HEK293T (cell line): ENCODE measurements at regions not wholly inside any gene's neighbourhood (a gene's known extent, or its start where the extent isn't known, plus 50 kb on each side); places are given as distances from the start of the nearest gene placed in this dataset.

Experiments used
- CTCF ChIA-PET: fragments of 350-600 bp; formaldehyde crosslinking; extraction: SDS; loops from one replicate; lab custom pipeline; 2021; ENCODE audit warnings: antibody characterized with exemption, inconsistent platforms; lab: Yijun Ruan, JAX
- POLR2A ChIA-PET: fragments of 350-600 bp; formaldehyde crosslinking; extraction: SDS; loops from one replicate; lab custom pipeline; 2020; ENCODE audit warnings: antibody characterized with exemption, inconsistent platforms; lab: Yijun Ruan, JAX
- DNase-seq: peaks from one replicate; pipeline ENCODE4 v3.0.0; 2012; ENCODE audit warnings: mixed read lengths; ENCODE audit errors: extremely low spot score
- ARNT ChIP-seq: fragments of 450-650 bp; IDR thresholded peaks from 2 replicates; pipeline ENCODE4 v1.6.1; 2017; ENCODE audit warnings: mild to moderate bottlenecking
- BHLHE40 ChIP-seq: fragments of 450-650 bp; IDR thresholded peaks from 2 replicates; pipeline ENCODE4 v1.6.1; 2016; ENCODE audit warnings: mild to moderate bottlenecking, moderate library complexity, borderline replicate concordance
- CTBP1 ChIP-seq: fragments of 450-650 bp; IDR thresholded peaks from 2 replicates; pipeline ENCODE4 v1.6.1; 2016; ENCODE audit warnings: borderline replicate concordance
- ELF4 ChIP-seq: fragments of 450-650 bp; IDR thresholded peaks from 2 replicates; pipeline ENCODE4 v1.6.1; 2017; ENCODE audit warnings: antibody characterized with exemption
- FOXA1 ChIP-seq: fragments of 450-650 bp; IDR thresholded peaks from 2 replicates; pipeline ENCODE4 v1.6.1; 2016; ENCODE audit warnings: mild to moderate bottlenecking
- FOXK2 ChIP-seq: fragments of 450-650 bp; IDR thresholded peaks from 2 replicates; pipeline ENCODE4 v1.6.1; 2016; ENCODE audit warnings: mild to moderate bottlenecking
- FOXM1 ChIP-seq: fragments of 450-650 bp; IDR thresholded peaks from 2 replicates; pipeline ENCODE4 v1.6.1; 2017; ENCODE audit warnings: mild to moderate bottlenecking, borderline replicate concordance
- HDGF ChIP-seq: fragments of 450-650 bp; IDR thresholded peaks from 2 replicates; pipeline ENCODE4 v1.6.1; 2017; ENCODE audit warnings: antibody characterized with exemption, borderline replicate concordance
- L3MBTL2 ChIP-seq: fragments of 450-650 bp; conservative IDR thresholded peaks from 2 replicates; pipeline ENCODE4 v1.6.1; 2016; ENCODE audit warnings: mild to moderate bottlenecking
- LEF1 ChIP-seq: fragments of 450-650 bp; IDR thresholded peaks from 2 replicates; pipeline ENCODE4 v1.6.1; 2017; ENCODE audit warnings: mild to moderate bottlenecking, borderline replicate concordance
- NFRKB ChIP-seq: fragments of 450-650 bp; IDR thresholded peaks from 2 replicates; pipeline ENCODE4 v1.6.1; 2016; ENCODE audit warnings: mild to moderate bottlenecking, moderate library complexity
- PKNOX1 ChIP-seq: fragments of 450-650 bp; IDR thresholded peaks from 2 replicates; pipeline ENCODE4 v1.6.1; 2016
- SP1 ChIP-seq: fragments of 450-650 bp; IDR thresholded peaks from 2 replicates; pipeline ENCODE4 v1.6.1; 2017
- SUZ12 ChIP-seq: fragments of 450-650 bp; IDR thresholded peaks from 2 replicates; pipeline ENCODE4 v1.6.1; 2016; ENCODE audit warnings: mild to moderate bottlenecking
- TARDBP ChIP-seq: fragments of 450-650 bp; IDR thresholded peaks from 2 replicates; pipeline ENCODE4 v1.6.1; 2016
- ZNF384 ChIP-seq: fragments of 450-650 bp; IDR thresholded peaks from 2 replicates; pipeline ENCODE4 v1.6.1; 2016

GRCh38 chr10:124200011-124200410 is 106.6 kb upstream of the CHST15 start:
- CTCF ChIA-PET = interaction anchor here (0.6 to 1.0 kb wide), 3 partner anchors 9 to 206 kb away, joined by 3 to 5 read pairs (median 4); no protein-coding TSS in a partner anchor
- no peak for DNase-seq
- POLR2A ChIA-PET = no interaction called here
- TF ChIP-seq CTBP1 (no peak), FOXM1 (no peak), ZNF384 (no peak), L3MBTL2 (no peak), TARDBP (no peak), FOXK2 (no peak), HDGF (no peak), BHLHE40 (no peak), FOXA1 (no peak), ARNT (no peak)

GRCh38 chr10:124198871-124199270 is 105.5 kb upstream of the CHST15 start:
- TF ChIP-seq PKNOX1 (no peak), TARDBP (no peak), LEF1 (no peak), L3MBTL2 (no peak), FOXM1 (no peak), SP1 (no peak), NFRKB (no peak), CTBP1 (no peak), FOXA1 (no peak), ELF4 (no peak), SUZ12 (no peak), HDGF (no peak), FOXK2 (no peak)
- CTCF ChIA-PET = no interaction called here
- POLR2A ChIA-PET = no interaction called here
- DNase-seq = no peak

- ChIA-PET POLR2A (no interaction called here), CTCF (no interaction called here)
- TF ChIP-seq PKNOX1 = no peak
- DNase-seq = no peak
Observed at GRCh38 chr10:124198125-124198501, 104.7 kb upstream of the CHST15 start.

- ChIA-PET POLR2A (no interaction called here), CTCF (no interaction called here)
- TF ChIP-seq SP1 (no peak), FOXA1 (no peak), TARDBP (no peak)
Observed at GRCh38 chr10:124197371-124198124, 104.2 kb upstream of the CHST15 start.

GRCh38 chr10:124196659-124197058 is 103.3 kb upstream of the CHST15 start:
- ChIA-PET CTCF (no interaction called here), POLR2A (no interaction called here)
- no peak for DNase-seq
- TF ChIP-seq BHLHE40 (no peak), ARNT (no peak), NFRKB (no peak), FOXM1 (no peak), FOXA1 (no peak), ZNF384 (no peak), SUZ12 (no peak), L3MBTL2 (no peak), HDGF (no peak), PKNOX1 (no peak), CTBP1 (no peak), TARDBP (no peak), SP1 (no peak), FOXK2 (no peak), ELF4 (no peak), LEF1 (no peak)

More at GRCh38 chr10:124197371-124198124, 104.2 kb upstream of the CHST15 start:
- DNase-seq = no peak

GRCh38 chr10:124194199-124194824 is 100.9 kb upstream of the CHST15 start:
- no peak for TF ChIP-seq FOXA1
- TF ChIP-seq FOXK2 = no peak
- no peak for TF ChIP-seq SP1
- TF ChIP-seq NFRKB = no peak
- no peak for TF ChIP-seq L3MBTL2
- no peak for TF ChIP-seq LEF1
- TF ChIP-seq FOXM1 = no peak
- TF ChIP-seq BHLHE40 = no peak
- TF ChIP-seq ELF4 = no peak
- no peak for TF ChIP-seq CTBP1
- no peak for TF ChIP-seq PKNOX1
- no peak for TF ChIP-seq ZNF384
- TF ChIP-seq HDGF = no peak
- TF ChIP-seq SUZ12 = no peak
- no peak for TF ChIP-seq ARNT
- TF ChIP-seq TARDBP = no peak
- ChIA-PET CTCF (no interaction called here), POLR2A (no interaction called here)
- no peak for DNase-seq
